Activated T-helper 2 cell treated with anti-CD3 and anti-CD28 coated beads, Interferon-gamma antibody, Interleukin-2, Interleukin-4, amounts not matched to agents 10 μg/mL and 5 μg/mL and 100 μg/mL, durations not matched to agents 14 hours and 24 hours and 36 hours (primary cell): ENCODE measurements at regions not wholly inside any gene's neighbourhood (a gene's known extent, or its start where the extent isn't known, plus 50 kb on each side); places are given as distances from the start of the nearest gene placed in this dataset.
"Not testable (repeated sequence)": the region's sequence is repeated elsewhere in the genome, so short reads cannot be mapped to it uniquely, and the experiment has no call there.

Experiments
- DNase-seq: peaks from one replicate; pipeline ENCODE4 v3.0.0; 2021; ENCODE audit warnings: low spot score
- H3K27ac Mint-ChIP-seq: one replicate; pipeline ENCODE4 v1.8.0; 2021; ENCODE audit warnings: mixed read lengths
- H3K27me3 Mint-ChIP-seq: one replicate; pipeline ENCODE4 v1.8.0; 2021; ENCODE audit warnings: low read depth, mixed read lengths
- H3K36me3 Mint-ChIP-seq: one replicate; pipeline ENCODE4 v1.8.0; 2021; ENCODE audit warnings: low read depth, mixed read lengths
- H3K4me1 Mint-ChIP-seq: one replicate; pipeline ENCODE4 v1.8.0; 2021; ENCODE audit warnings: low read depth, mixed read lengths
- H3K4me3 Mint-ChIP-seq: one replicate; pipeline ENCODE4 v1.8.0; 2021; ENCODE audit warnings: low read depth, mild to moderate bottlenecking, moderate library complexity, mixed read lengths
- H3K9me3 Mint-ChIP-seq: one replicate; pipeline ENCODE4 v1.8.0; 2021; ENCODE audit warnings: mixed read lengths
- intact Hi-C: fragments of 100-400 bp; cut with micrococcal nuclease; formaldehyde crosslinking; loops from one replicate; pipeline ENCODE4 v1.15.1; 2023

DNA sequence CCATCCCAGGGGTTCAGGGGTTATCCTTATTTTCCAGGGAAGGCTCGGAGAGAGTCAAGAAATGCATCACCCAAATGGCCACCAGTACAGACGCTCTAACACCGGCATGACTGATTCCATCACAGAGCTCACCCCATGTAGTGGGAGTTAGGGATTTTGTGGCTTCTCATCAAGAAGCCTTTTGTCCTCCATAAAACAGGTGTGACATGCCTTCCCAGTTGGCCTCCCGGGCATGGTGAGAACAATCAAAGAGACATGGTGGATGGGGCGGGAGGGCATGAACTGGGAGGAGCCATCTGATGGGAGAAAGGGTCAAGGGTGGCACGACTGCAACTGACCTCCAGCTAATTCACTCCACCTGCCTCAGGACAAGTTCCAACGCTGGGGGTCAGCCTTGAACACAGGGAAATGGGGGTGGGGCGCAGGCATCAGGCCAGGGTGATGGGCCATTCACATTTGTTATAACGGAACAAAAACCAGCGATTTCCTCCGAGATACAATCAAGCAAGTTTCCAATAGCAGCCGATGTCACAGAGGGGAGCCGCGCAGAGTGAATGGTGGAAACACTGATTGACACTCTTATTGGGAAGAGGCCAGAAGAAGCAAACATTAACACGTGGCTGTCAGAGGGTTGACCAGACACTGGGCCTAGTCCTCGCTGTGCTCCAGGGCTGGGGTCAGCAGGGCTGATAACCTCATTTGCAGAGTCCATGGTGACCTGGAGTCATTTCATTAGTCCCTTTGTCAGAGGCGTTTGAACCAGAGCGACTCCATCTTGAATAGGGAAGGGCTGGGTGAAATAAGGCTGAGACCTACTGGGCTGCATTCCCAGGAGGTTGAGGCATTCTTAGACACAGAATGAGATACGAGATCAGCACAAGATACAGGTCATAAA lies 80.5 kb upstream of the HPCAL1 start:
- Mint-ChIP-seq H3K36me3 (no peaks in the 10 kb centered on the region), H3K4me3 (no peak overlapping the region), H3K9me3 (no peaks in the 10 kb centered on the region), H3K27ac (no peak overlapping the region), H3K4me1 (no peaks in the 10 kb centered on the region), H3K27me3 (no peaks in the 10 kb centered on the region)
- intact Hi-C loops, result no loop called here
- DNase-seq, result no peak

DNA sequence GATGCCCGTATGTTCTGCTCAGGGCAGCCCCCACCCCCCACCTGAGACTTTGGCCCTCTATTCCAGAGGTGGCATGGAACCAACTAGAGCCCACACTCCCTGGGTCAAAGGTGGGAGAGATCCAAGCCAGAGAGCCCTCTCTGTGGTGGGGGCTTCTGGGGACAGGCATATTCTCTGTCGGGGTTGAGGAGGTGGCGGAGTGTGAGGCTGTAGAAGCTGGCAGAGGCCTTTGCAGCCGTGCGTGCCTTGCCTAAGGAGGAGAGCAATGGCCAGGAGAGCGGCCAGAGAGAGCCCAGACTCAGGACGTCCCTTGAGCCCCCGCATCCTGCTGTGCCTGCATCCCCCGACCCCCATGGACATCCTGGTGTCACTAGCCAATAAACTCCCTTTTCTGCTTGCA lies 79.2 kb upstream of the HPCAL1 start:
- no peaks in the 10 kb centered on the region for H3K36me3 Mint-ChIP-seq
- no peaks in the 10 kb centered on the region for H3K4me1 Mint-ChIP-seq
- no peaks in the 10 kb centered on the region for H3K9me3 Mint-ChIP-seq
- H3K27ac Mint-ChIP-seq, result no peak overlapping the region
- no peak for DNase-seq
- H3K4me3 Mint-ChIP-seq, result no peak overlapping the region
- intact Hi-C loops, result no loop called here
- H3K27me3 Mint-ChIP-seq, result no peaks in the 10 kb centered on the region

DNA sequence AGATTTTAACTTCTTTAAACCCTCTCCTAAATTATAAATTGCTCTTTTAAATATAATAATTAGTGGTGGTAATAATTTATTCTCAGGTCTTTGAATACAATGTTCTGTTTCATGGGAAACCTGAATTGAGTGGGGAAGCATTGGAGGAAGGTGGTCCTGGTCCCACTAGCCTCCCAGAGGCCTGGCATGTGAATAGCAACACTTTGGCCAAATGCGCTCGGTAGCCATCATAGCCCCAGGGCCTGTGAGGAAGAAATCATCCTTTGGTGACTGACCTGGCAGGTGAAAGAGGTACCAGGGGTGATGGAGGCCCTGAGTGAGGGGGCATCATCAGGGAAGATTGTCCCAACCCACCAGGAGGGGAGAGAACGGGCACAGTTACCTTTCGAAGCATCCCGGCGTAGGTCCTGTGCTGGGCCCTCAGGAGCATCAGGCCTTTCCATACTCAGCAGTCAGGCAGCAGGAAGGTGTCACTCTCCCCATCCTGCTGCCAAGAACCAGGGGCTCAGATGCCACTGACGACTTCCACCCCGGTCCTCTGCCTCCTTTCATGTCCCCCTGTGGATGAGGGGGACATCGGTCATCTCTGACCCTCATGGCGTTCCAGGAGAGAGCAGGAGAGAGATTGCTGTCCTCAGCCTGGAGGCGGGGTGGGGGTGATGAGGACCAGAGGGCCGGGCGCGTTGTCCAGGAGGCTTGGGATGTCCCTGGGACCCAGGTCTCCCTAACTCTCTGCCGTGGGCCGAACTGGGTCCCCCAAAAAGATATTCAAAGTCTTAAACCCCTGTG lies 78.6 kb upstream of the HPCAL1 start:
- Mint-ChIP-seq H3K4me1 (no peaks in the 10 kb centered on the region), H3K27ac (no peak overlapping the region), H3K9me3 (no peaks in the 10 kb centered on the region), H3K27me3 (no peaks in the 10 kb centered on the region), H3K4me3 (no peak overlapping the region), H3K36me3 (no peaks in the 10 kb centered on the region)
- DNase-seq, result no peak
- intact Hi-C loops, result no loop called here

DNA sequence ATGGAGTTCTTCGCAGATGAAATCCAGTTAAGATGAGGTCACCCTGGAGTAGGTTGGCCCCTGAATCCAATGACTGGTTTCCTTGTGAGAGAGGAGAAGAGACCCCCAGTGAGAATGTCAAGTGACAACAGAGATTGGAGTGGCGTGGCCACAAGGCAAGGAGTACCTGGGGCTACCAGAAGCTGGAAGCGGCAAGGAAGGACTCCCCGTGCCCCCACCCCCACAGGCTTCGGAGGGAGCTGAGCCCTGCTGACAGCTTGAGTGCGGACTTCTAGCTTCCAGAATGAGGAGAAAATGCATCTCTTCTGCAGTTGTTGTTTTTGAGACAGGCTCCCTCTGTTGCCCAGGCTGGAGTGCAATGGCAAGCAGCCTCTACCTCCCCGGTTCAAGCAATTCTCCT lies 78.0 kb upstream of the HPCAL1 start:
- Mint-ChIP-seq H3K27ac (no peak overlapping the region), H3K9me3 (no peaks in the 10 kb centered on the region), H3K36me3 (no peaks in the 10 kb centered on the region), H3K27me3 (no peaks in the 10 kb centered on the region), H3K4me1 (no peaks in the 10 kb centered on the region), H3K4me3 (no peak overlapping the region)
- intact Hi-C loops, result no loop called here
- DNase-seq, result no peak

DNA sequence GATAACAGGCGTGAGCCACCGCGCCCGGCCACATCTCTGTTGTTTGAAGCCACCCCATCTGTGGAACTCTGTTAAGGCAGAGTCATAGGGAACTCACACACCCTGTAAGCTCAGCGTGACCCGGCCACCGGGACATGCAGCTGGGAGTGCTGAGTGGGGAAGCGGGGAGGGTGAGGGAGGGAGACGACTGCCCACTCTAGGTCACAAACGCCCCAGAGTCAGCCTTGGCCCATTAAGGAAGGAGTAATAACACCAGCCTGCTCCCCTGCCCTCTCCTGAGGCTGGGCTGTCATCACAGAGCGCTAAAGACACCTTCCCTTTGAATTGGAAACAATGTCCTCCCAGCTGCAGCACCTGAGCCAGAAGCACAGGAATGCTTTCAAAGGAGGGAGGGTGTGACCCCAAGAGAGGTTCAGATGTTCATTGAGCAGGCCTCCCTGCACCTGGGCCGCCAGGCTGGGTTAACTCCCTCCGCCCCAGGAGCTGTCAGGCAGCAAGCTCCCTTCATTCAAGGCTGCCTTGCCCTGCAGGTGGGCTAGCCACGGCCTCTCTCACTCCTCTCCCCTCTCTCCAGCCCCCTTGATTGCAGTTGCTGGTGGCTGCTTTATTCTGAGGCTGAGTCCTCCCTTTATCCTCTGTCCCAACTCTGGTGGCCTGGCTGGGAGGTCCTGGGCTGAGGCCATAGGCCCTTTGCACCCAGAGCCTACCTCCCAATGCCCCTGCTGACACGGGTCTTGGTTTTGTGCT lies 77.2 kb upstream of the HPCAL1 start:
- no peak overlapping the region for H3K27ac Mint-ChIP-seq
- no peak overlapping the region for H3K4me3 Mint-ChIP-seq
- H3K27me3 Mint-ChIP-seq, result no peaks in the 10 kb centered on the region
- no peaks in the 10 kb centered on the region for H3K4me1 Mint-ChIP-seq
- intact Hi-C loops, result no loop called here
- no peak for DNase-seq
- no peaks in the 10 kb centered on the region for H3K9me3 Mint-ChIP-seq
- H3K36me3 Mint-ChIP-seq, result no peaks in the 10 kb centered on the region

DNA sequence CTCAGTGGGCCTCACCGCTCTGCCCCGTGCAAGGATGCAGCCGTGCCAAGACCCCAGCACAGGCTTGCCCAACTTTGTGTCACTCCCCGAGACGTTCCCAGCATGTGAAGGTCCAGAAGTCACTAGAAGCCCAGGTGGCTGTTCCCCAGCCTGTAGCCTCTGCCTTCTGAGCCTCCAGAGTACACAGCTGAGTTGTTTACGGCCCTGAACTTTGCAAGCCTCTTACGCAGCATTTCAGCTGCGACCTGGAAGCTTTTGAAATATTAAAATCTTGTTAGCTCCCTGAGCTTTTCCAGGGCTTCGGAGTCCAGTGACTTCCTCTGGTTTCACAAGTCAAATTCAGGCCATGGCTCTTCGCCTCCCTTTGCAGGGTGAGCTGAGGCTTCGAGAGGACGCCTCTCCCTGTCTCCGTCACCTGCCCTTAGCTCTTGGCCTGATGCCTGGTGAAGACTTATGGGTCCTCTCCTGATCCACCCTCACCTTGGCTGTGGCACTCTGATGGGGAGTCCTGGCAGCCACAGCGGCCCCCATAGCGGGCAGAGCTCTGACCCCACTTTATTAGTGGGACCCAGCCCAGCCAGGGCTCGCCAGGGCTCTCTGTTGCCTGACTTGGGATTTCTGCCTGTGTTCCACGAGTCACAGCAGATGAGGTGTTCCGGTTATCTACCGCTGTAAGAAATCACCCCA lies 76.5 kb upstream of the HPCAL1 start:
- H3K27me3 Mint-ChIP-seq, result no peaks in the 10 kb centered on the region
- intact Hi-C loops, result no loop called here

DNA sequence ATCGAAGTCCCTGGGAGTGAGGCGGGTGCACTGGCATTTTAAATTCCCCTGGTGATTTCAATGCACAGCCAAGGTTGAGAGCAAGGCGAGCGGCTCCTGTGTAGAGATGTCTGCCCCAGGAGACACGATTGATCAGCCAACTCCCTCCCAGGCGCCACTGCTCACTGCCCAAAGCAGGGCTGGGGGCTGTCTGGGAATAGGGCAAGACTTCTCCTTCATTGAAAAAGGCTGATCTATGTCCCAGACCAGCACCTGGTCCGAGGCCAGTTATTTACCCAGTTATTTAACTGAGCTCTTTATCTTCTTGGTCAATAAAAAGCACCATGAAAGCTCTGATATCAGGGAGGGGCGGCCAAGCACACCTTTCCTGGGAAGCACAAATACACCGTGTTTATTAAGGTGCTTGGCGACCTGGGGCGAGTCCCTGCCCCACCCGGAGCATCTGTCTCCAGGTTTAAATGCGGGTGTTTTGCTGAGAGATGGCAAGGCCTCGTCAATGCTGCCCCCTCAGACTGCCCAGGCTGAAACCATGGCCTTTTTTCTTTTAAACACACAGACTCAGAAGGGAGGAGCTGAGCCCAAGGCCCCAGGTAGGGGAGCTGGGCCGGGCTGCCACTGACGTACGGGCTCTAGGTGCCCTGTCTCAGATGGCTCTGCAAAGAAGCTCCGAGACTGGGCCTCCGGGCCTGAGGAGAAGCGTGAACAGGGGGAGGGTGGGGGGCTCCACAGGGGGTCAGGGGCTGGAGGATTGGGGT lies 73.9 kb upstream of the HPCAL1 start:
- Mint-ChIP-seq H3K4me1 (peaks cover 5% of the 10 kb centered on the region), H3K4me3 (no peak overlapping the region), H3K36me3 (no peaks in the 10 kb centered on the region), H3K27ac (no peak overlapping the region), H3K27me3 (no peaks in the 10 kb centered on the region), H3K9me3 (peaks cover 9% of the 10 kb centered on the region)
- intact Hi-C loops, result no loop called here
- DNase-seq, result no peak

More for the DNA sequence above, 76.5 kb upstream of the HPCAL1 start:
- DNase-seq, result no peak
- no peaks in the 10 kb centered on the region for H3K4me1 Mint-ChIP-seq
- H3K36me3 Mint-ChIP-seq, result no peaks in the 10 kb centered on the region
- no peak overlapping the region for H3K27ac Mint-ChIP-seq
- H3K4me3 Mint-ChIP-seq, result no peak overlapping the region
- H3K9me3 Mint-ChIP-seq, result no peaks in the 10 kb centered on the region

DNA sequence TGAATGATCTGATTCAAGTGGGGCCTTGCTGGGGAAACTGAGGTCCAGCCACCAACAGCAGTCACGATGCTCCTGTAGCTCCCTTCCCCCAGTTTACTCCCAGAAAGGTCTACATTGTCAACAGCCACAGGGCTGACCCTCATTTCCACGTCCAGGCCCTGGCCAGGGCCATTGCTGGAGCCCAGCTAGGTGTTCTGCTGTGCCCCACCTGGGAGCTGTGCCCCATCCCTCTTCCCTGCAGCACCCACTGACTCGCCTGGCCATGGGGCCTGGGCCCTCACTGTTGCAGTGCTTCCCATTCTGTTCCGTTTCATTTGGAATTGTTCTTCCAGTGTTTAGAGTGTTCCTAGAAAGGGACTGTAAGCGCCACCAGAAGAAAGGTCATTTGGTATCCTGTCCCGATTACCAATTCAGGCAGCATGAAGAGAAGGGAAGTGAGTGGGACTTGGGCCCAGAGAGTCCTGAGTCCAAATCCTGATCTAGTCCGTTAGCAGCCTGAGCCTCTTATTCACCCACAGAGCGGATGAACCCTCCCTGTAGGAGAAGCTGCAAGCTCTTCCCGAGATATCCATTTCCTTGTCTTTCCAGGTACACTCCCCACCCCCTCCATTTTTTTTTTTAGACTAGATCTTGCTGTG lies 73.1 kb upstream of the HPCAL1 start:
- H3K9me3 Mint-ChIP-seq, result peaks cover 10% of the 10 kb centered on the region
- no peak overlapping the region for H3K4me3 Mint-ChIP-seq
- intact Hi-C loops, result no loop called here
- no peak overlapping the region for H3K27ac Mint-ChIP-seq
- H3K4me1 Mint-ChIP-seq, result peaks cover 5% of the 10 kb centered on the region
- DNase-seq, result no peak
- H3K36me3 Mint-ChIP-seq, result no peaks in the 10 kb centered on the region
- H3K27me3 Mint-ChIP-seq, result no peaks in the 10 kb centered on the region

DNA sequence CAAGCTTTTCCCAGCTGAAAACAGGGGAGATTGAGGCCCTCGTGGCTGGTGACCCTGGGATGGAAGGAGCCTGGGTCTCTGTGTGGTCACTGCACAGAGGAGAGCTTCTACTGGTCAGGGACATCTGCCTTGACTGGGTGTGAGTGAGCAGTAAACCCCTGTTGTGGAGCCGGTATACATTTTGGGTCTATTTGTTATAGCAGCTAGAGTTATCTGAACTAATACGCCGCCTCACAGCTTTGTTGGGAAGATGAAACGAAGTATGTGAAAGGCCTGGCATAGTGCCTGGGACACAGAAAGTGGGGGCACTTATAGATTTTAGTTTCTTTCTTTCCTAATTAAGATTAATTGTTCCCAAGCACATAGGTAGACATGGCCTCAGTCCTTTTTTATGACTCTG lies 72.2 kb upstream of the HPCAL1 start:
- no peak for DNase-seq
- intact Hi-C loops, result no loop called here
- no peak overlapping the region for H3K27ac Mint-ChIP-seq
- H3K4me1 Mint-ChIP-seq, result peaks cover 5% of the 10 kb centered on the region
- H3K36me3 Mint-ChIP-seq, result no peaks in the 10 kb centered on the region
- H3K4me3 Mint-ChIP-seq, result no peak overlapping the region
- H3K27me3 Mint-ChIP-seq, result no peaks in the 10 kb centered on the region
- peaks cover 10% of the 10 kb centered on the region for H3K9me3 Mint-ChIP-seq

DNA sequence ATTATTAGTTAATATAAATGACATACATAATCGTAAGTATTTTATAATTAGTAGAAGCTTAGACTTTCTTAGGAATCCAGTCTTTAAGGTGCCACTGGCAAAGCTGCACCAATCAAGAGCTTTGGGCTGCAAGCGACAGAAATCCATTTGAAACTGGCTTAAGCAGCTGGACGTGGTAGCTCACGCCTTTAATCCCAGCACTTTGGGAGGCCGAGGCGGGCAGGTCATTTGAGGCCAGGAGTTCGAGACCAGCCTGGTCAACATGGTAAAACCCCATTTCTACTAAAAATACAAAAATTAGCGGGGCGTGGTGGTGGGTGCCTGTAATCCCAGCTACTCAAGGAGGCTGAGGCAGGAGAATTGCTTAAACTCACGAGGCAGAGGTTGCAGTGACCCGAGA lies 71.8 kb upstream of the HPCAL1 start:
- H3K36me3 Mint-ChIP-seq, DNase-seq, H3K4me3 Mint-ChIP-seq, intact Hi-C loops, H3K27ac Mint-ChIP-seq, H3K9me3 Mint-ChIP-seq, H3K4me1 Mint-ChIP-seq, H3K27me3 Mint-ChIP-seq: not testable (repeated sequence)

DNA sequence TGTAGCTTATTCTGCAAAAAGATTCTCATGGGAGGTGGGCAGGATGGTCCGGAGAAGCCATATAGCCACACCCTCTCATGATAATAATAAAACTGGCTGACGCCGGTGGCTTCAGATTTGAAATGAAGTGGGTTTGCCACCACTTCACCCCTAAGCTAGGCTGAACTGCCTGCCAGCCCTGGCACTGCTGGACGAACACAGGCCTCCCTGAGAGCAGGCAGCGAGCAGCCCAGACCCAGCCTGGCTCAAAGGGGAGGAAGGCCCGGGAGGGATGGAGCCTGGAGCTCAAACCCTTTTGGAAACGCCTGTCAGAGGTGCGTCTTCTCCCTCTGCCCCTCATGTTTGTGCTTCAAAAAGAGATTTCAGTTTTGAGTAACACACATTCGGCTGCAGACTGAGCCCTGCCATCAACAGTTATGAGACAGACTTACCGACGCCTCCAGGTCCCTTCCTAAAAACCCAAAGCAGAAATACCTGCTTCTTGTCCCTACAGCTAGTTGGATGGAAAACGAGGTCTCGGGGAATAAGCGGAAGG lies 71.1 kb upstream of the HPCAL1 start:
- no peak overlapping the region for H3K27ac Mint-ChIP-seq
- no peaks in the 10 kb centered on the region for H3K27me3 Mint-ChIP-seq
- H3K9me3 Mint-ChIP-seq, result peaks cover 10% of the 10 kb centered on the region
- no peak overlapping the region for H3K4me3 Mint-ChIP-seq
- intact Hi-C loops, result no loop called here
- H3K4me1 Mint-ChIP-seq, result peaks cover 5% of the 10 kb centered on the region
- no peak for DNase-seq
- no peaks in the 10 kb centered on the region for H3K36me3 Mint-ChIP-seq
